ENCODE measurements at regions not wholly inside any gene's neighbourhood (a gene's known extent, or its start where the extent isn't known, plus 50 kb on each side); places are given as distances from the start of the nearest gene placed in this dataset.
"Not testable (repeated sequence)": the region's sequence is repeated elsewhere in the genome, so short reads cannot be mapped to it uniquely, and the experiment has no call there.

DNA sequence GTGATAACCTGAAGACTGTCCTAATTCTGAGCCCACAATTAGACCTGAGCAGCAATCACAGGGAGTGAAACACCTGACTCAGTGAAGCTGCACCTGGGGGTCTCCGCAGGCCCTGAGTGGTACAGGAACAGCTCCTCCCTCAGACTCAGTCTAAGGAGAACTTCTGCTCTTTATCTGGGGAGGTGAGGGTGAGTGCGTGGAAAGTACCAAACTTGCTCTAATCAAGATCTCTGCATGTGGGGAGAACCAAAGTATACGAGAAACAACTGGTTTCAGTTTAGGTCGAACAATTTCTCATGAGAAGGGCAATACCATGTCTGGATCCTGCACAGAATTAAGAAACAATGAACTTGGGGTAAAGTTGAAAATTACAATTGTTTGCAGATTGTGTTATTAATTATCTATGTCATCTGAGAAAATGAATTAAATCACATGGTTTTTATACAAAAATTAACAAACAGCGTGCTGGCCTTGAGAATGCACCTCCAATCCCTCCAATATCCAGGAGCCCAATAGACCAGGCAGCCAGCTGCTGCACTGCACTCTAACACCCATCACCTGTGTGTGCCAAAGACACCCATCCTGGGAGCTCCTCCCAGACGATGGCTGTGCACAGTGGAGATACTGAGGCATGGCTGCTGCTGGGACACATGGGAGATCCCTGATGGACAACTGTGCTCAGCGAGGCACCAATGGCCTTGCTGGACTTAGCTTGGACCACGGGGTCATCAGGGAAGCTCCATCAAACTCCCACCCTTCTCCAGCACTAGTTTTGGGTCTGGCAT, 828.8 kb downstream of the TMEM121 start:
- H3K27me3 ChIP-seq (ENCODE audit: insufficient read depth, insufficient read length); H3K4me3 ChIP-seq (ENCODE audit: insufficient read length, low read depth); H3K4me1 ChIP-seq (ENCODE audit: insufficient read depth, insufficient read length); DNase-seq (ENCODE audit: low read depth, low spot score); H3K9ac ChIP-seq (ENCODE audit: insufficient read length, low read depth); H3K36me3 ChIP-seq (ENCODE audit: insufficient read depth, insufficient read length, low read length); H3K9me3 ChIP-seq (ENCODE audit: insufficient read depth, low read length): not testable (repeated sequence)

DNA sequence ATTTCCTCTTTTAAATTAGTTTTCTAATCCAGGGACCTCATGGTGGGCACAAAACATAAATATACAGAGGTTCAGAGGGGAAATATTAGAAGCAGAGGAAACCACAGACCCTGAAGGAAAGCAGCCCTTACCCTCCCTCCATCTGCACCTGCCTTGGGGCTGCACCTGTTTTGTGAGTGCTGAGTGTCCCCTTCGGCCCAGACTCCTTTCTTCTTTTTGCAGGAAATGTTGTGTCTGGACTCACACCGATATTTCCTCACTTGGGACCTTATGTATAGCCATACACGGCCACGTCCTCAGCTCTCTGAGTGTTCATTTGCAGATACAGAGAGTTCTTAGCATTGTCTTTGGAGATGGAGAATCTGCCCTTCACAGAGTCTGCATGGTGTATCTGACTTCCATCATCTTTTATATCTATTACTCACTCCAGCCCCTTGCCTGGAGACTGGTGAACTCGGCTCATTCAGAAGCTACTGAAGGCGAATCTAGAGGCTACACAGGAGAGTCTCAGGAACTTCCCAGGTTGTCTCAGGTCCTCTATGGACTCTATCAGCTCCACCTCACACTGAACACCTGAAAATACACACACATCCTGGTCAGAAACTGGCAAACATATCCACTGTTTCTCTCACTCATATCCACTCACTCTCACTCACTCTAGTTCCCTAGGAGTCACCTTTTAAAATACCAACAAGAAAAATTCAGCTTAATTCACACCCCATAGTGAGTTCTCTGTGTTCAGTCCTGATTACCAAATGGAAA, 829.7 kb downstream of the TMEM121 start:
- not testable (repeated sequence) for DNase-seq (ENCODE audit: low read depth, low spot score); H3K4me1 ChIP-seq (ENCODE audit: insufficient read depth, insufficient read length); H3K9ac ChIP-seq (ENCODE audit: insufficient read length, low read depth); H3K36me3 ChIP-seq (ENCODE audit: insufficient read depth, insufficient read length, low read length); H3K9me3 ChIP-seq (ENCODE audit: insufficient read depth, low read length); H3K27me3 ChIP-seq (ENCODE audit: insufficient read depth, insufficient read length); H3K4me3 ChIP-seq (ENCODE audit: insufficient read length, low read depth)

DNA sequence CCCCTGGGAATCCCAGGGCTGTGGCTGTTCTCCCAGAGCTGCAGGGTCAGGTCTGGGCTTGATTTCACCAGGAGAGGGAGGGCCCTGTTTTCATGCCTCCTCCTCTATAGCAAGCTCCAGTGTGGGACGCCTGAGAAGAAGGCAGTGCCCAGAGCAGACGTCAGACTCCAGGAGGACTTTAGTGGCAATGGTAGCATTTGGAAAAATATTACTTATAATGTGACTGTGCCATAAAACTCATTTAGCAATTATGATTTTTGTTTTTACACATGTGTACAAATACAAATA, 830.2 kb downstream of the TMEM121 start:
- H3K27me3 ChIP-seq (ENCODE audit: insufficient read depth, insufficient read length); H3K4me1 ChIP-seq (ENCODE audit: insufficient read depth, insufficient read length): not testable (repeated sequence)

DNA sequence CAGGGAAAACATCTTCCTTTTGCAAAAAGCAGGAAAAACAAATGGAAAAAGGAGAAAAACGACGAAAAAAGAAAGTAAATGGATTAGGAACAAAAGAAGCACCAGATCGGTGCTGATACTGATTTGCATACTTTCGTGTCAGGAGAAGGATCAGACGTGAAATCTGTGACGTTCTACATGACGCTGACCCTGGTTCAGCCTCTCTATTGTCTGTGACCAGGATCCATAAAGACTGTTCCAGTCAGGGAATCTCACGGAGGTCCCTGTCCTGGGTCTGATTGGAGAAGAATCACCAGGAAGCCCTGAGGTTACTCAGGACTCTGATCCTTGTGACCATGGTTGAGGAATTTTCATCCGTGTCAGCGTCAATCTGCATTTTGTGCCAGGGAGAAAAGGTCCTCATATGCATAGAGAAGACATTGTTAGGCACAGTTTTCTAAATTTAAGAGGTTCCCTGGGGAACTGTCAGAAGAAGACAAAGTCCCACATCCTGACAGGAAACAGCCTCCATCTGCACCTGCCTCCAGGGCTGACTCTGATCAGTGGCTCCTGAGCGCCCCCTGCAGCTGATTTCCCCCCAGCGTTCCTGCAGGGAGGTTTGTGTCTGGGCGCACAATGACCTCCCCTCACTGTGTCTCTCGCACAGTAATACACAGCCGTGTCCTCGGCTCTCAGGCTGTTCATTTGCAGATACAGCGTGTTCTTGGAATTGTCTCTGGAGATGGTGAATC, 832.9 kb downstream of the TMEM121 start:
- not testable (repeated sequence) for H3K4me3 ChIP-seq (ENCODE audit: insufficient read length, low read depth); H3K36me3 ChIP-seq (ENCODE audit: insufficient read depth, insufficient read length, low read length); H3K4me1 ChIP-seq (ENCODE audit: insufficient read depth, insufficient read length); DNase-seq (ENCODE audit: low read depth, low spot score); H3K9ac ChIP-seq (ENCODE audit: insufficient read length, low read depth); H3K9me3 ChIP-seq (ENCODE audit: insufficient read depth, low read length); H3K27me3 ChIP-seq (ENCODE audit: insufficient read depth, insufficient read length)

More for the DNA sequence above, 830.2 kb downstream of the TMEM121 start:
- H3K9ac ChIP-seq (ENCODE audit: insufficient read length, low read depth); H3K4me3 ChIP-seq (ENCODE audit: insufficient read length, low read depth); DNase-seq (ENCODE audit: low read depth, low spot score); H3K9me3 ChIP-seq (ENCODE audit: insufficient read depth, low read length); H3K36me3 ChIP-seq (ENCODE audit: insufficient read depth, insufficient read length, low read length): not testable (repeated sequence)

DNA sequence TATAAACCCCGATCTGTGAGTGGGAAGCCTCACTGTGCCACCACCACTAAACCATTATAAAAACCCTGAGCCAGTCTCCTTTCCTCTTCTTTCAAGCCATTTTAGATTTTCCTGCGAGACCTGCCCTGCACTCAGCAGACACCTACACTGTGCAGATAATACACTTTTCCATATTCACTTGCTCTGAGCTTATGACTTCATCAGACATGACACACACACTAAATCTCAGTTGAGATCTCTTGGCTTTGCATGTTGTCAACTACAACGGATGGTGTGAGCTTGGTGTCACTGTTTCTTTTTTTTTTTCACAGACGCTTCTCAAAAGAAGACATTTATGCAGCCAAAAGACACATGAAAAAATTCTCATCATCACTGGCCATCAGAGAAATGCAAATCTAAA, 839.0 kb downstream of the TMEM121 start:
- not testable (repeated sequence) for H3K4me1 ChIP-seq (ENCODE audit: insufficient read depth, insufficient read length); H3K9me3 ChIP-seq (ENCODE audit: insufficient read depth, low read length); H3K9ac ChIP-seq (ENCODE audit: insufficient read length, low read depth); H3K36me3 ChIP-seq (ENCODE audit: insufficient read depth, insufficient read length, low read length); DNase-seq (ENCODE audit: low read depth, low spot score); H3K4me3 ChIP-seq (ENCODE audit: insufficient read length, low read depth); H3K27me3 ChIP-seq (ENCODE audit: insufficient read depth, insufficient read length)

DNA sequence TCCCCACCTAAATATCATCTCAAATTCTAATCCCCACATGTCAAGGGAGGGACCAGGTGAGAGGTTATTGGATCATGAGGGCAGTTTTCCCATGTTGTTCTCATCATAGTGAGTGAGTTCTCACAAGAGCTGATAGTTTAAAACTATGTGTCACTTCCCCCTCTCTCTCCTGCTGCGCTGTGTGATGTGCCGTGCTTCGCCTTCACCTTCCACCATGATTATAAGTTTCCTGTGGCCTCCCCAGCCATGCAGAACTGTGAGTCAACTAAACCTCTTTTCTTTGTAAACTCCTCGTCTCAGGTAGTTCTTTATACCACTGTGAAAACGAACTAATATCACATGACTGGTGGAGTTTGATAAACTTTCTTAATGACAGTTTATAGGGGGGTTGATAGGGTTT, 839.5 kb downstream of the TMEM121 start:
- H3K27me3 ChIP-seq (ENCODE audit: insufficient read depth, insufficient read length); H3K4me3 ChIP-seq (ENCODE audit: insufficient read length, low read depth); H3K4me1 ChIP-seq (ENCODE audit: insufficient read depth, insufficient read length); H3K9me3 ChIP-seq (ENCODE audit: insufficient read depth, low read length); DNase-seq (ENCODE audit: low read depth, low spot score); H3K36me3 ChIP-seq (ENCODE audit: insufficient read depth, insufficient read length, low read length); H3K9ac ChIP-seq (ENCODE audit: insufficient read length, low read depth): not testable (repeated sequence)

DNA sequence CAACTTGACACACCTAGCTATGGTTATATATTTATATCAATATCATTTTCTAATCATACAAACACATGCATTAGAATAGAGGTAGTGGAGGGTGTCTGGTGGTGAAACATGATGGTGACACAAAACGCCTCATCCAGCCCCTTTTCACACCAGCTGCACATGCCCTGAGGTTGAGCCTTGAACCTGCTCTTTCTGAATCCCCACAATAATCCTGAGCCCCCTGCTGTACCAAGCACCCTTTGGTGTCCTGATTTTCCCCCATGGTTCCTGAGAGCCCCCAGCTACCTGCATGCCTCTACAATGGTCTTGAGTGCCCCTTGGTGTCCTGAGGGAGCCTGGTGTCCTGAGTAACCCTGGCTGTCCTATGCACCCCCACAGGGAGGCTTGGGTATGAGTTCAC, 840.6 kb downstream of the TMEM121 start:
- H3K9ac ChIP-seq (ENCODE audit: insufficient read length, low read depth); DNase-seq (ENCODE audit: low read depth, low spot score); H3K36me3 ChIP-seq (ENCODE audit: insufficient read depth, insufficient read length, low read length); H3K4me3 ChIP-seq (ENCODE audit: insufficient read length, low read depth); H3K4me1 ChIP-seq (ENCODE audit: insufficient read depth, insufficient read length); H3K27me3 ChIP-seq (ENCODE audit: insufficient read depth, insufficient read length); H3K9me3 ChIP-seq (ENCODE audit: insufficient read depth, low read length): not testable (repeated sequence)

DNA sequence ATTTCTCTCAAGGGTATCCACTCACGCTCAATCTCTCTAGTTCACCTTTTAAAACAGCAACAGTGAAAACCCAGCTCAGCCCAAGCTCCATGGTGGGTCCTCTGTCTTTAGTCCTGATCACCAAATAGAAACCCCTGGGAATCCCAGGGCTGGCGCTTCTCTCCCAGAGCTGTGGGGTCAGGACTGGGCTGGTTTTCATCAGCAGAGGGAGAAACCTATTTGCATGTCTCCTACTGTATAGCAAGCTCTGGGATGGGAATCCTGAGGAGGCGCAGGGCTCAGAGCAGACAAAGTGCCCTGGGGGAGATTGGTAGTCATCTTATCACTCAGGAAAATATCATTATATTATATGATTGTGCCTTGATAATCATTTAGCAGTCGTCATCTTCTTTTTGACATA, 843.1 kb downstream of the TMEM121 start:
- H3K27me3 ChIP-seq (ENCODE audit: insufficient read depth, insufficient read length); H3K9ac ChIP-seq (ENCODE audit: insufficient read length, low read depth); H3K9me3 ChIP-seq (ENCODE audit: insufficient read depth, low read length); H3K36me3 ChIP-seq (ENCODE audit: insufficient read depth, insufficient read length, low read length); H3K4me3 ChIP-seq (ENCODE audit: insufficient read length, low read depth); DNase-seq (ENCODE audit: low read depth, low spot score); H3K4me1 ChIP-seq (ENCODE audit: insufficient read depth, insufficient read length): not testable (repeated sequence)

Measured in NT2/D1 (cell line).